Lung (tissue), 11 donors: ENCODE measurements at regions not wholly inside any gene's neighbourhood (a gene's known extent, or its start where the extent isn't known, plus 50 kb on each side); places are given as distances from the start of the nearest gene placed in this dataset.

Experiments used
- ATAC-seq: fragments of 200-7000 bp; cut with Tn5 transposase; one replicate; pipeline ENCODE4 v1.9.1; 2020; ENCODE audit warnings: moderate number of reproducible peaks; ENCODE audit not compliant: insufficient read depth, low FRiP score
- DNase-seq, 3 donors: peaks; one replicate each; pipeline ENCODE4 v3.0.0-alpha.2; 2013 to 2017
- H3K27ac ChIP-seq, 2 donors: one replicate each; pipeline ENCODE4 v1.5.1; 2013; ENCODE audit warnings: mild to moderate bottlenecking in 2 of 2, moderate library complexity in 2 of 2, control low read depth in 1 of 2, inconsistent platforms in 1 of 2, low read depth in 1 of 2, low read length in 1 of 2
- H3K27me3 ChIP-seq, 3 donors: one replicate each; pipeline ENCODE4 v1.5.1; 2013; ENCODE audit warnings: low read length in 2 of 3; ENCODE audit not compliant: control insufficient read depth in 3 of 3, insufficient read depth in 3 of 3
- H3K36me3 ChIP-seq, 4 donors: one replicate each; pipeline ENCODE4 v1.5.1; 2013; ENCODE audit warnings: low read length in 4 of 4, mild to moderate bottlenecking in 1 of 4, moderate library complexity in 1 of 4; ENCODE audit not compliant: control insufficient read depth in 4 of 4, insufficient read depth in 4 of 4
- H3K4me1 ChIP-seq, 5 donors: one replicate each; pipeline ENCODE4 v1.5.1; 2013; ENCODE audit warnings: low read length in 5 of 5, mild to moderate bottlenecking in 2 of 5, moderate library complexity in 1 of 5; ENCODE audit not compliant: control insufficient read depth in 5 of 5, insufficient read depth in 5 of 5
- H3K4me3 ChIP-seq: one replicate; pipeline ENCODE4 v1.5.1; 2013; ENCODE audit warnings: mild to moderate bottlenecking, control low read depth, moderate library complexity
- H3K9ac ChIP-seq, 2 donors: one replicate each; pipeline ENCODE4 v1.5.1; 2013; ENCODE audit warnings: low read length in 2 of 2, control low read depth in 1 of 2; ENCODE audit not compliant: insufficient read depth in 1 of 2
- H3K9me3 ChIP-seq, 4 donors: one replicate each; pipeline ENCODE4 v1.5.1; 2013; ENCODE audit warnings: low read length in 3 of 4, mild to moderate bottlenecking in 1 of 4, moderate library complexity in 1 of 4; ENCODE audit not compliant: control insufficient read depth in 4 of 4, insufficient read depth in 3 of 4
- WGBS, 2 donors: extraction: QIAGEN DNeasy Blood & Tissue Kit; methylation state at CpG; one replicate each; pipeline ENCODE4 v1.1.7; 2013; 5-methylcytosine and 5-hydroxymethylcytosine counted together
- TF ChIP-seq, protein P1 (sequence below): IDR thresholded peaks from 2 replicates; pipeline ENCODE4 v1.5.1; 2012; ENCODE audit warnings: mild to moderate bottlenecking; ENCODE audit errors: control extremely low read depth, extremely low read depth
- donor health status: control.
- donor health status: control.
- donor health status: Bipolar disorder and iron deficiency.
- donor health status: healthy.
- donor health status: DM: yes; HTN: yes; CAD: no.

- Histone ChIP-seq H3K9ac (no peak overlapping the region), H3K36me3 (no peaks in the 10 kb centered on the region), H3K4me3 (no peak overlapping the region)
These were observed 77.3 kb upstream of the CLNK start for GRCh38 chr4:10761903-10762302.

GRCh38 chr4:10760086-10760485 is 75.5 kb upstream of the CLNK start:
- no peaks in the 10 kb centered on the region for H3K27me3 ChIP-seq
- WGBS, 2 donors: 81 to 89% methylated on average over 3 of the region's 3 CpGs
- no peak overlapping the region for H3K27ac ChIP-seq
- H3K4me3 ChIP-seq: no peak overlapping the region
- no peaks in the 10 kb centered on the region for H3K36me3 ChIP-seq
- TF ChIP-seq, protein P1, sequence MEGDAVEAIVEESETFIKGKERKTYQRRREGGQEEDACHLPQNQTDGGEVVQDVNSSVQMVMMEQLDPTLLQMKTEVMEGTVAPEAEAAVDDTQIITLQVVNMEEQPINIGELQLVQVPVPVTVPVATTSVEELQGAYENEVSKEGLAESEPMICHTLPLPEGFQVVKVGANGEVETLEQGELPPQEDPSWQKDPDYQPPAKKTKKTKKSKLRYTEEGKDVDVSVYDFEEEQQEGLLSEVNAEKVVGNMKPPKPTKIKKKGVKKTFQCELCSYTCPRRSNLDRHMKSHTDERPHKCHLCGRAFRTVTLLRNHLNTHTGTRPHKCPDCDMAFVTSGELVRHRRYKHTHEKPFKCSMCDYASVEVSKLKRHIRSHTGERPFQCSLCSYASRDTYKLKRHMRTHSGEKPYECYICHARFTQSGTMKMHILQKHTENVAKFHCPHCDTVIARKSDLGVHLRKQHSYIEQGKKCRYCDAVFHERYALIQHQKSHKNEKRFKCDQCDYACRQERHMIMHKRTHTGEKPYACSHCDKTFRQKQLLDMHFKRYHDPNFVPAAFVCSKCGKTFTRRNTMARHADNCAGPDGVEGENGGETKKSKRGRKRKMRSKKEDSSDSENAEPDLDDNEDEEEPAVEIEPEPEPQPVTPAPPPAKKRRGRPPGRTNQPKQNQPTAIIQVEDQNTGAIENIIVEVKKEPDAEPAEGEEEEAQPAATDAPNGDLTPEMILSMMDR: no peak
- DNase-seq (no peak), ATAC-seq (no peak)
- no peak overlapping the region for H3K9ac ChIP-seq
- no peaks in the 10 kb centered on the region for H3K4me1 ChIP-seq
- H3K9me3 ChIP-seq: no peaks in the 10 kb centered on the region

More at GRCh38 chr4:10761903-10762302, 77.3 kb upstream of the CLNK start:
- Histone ChIP-seq H3K4me1 (no peaks in the 10 kb centered on the region), H3K9me3 (peaks cover 0 to 2% (median 0%) of the 10 kb centered on the region in 4 donors), H3K27me3 (no peaks in the 10 kb centered on the region), H3K27ac (no peak overlapping the region)
- no peak for ATAC-seq
- no peak for DNase-seq
- TF ChIP-seq, protein P1: no peak
- WGBS, 2 donors: 92 to 94% methylated on average over 1 of the region's 1 CpG

DNA sequence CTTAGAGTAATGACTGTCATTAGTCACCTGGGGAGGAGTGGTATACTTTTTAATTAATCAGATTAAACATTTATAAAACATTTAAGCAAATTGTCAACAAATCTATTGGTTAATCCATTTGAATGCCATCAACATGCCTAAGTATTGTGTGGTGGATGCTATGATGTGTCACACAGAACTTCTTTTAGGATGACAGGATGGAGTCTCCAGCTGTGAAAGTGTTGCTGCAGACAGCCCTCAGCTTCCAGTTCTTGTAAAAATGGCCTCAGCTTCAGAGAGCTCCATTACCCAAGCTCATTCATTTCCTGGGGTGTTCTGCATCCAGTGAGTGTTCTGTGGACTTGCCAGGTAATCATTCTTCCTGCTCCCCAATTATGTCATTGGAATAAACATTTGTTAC is 74.3 kb upstream of the CLNK start:
- Histone ChIP-seq H3K27ac (no peak overlapping the region), H3K4me1 (no peaks in the 10 kb centered on the region), H3K9ac (no peak overlapping the region), H3K4me3 (no peak overlapping the region), H3K9me3 (no peaks in the 10 kb centered on the region), H3K27me3 (no peaks in the 10 kb centered on the region), H3K36me3 (no peaks in the 10 kb centered on the region)
- DNase-seq (no peak), ATAC-seq (no peak)
- TF ChIP-seq, protein P1: no peak

DNA sequence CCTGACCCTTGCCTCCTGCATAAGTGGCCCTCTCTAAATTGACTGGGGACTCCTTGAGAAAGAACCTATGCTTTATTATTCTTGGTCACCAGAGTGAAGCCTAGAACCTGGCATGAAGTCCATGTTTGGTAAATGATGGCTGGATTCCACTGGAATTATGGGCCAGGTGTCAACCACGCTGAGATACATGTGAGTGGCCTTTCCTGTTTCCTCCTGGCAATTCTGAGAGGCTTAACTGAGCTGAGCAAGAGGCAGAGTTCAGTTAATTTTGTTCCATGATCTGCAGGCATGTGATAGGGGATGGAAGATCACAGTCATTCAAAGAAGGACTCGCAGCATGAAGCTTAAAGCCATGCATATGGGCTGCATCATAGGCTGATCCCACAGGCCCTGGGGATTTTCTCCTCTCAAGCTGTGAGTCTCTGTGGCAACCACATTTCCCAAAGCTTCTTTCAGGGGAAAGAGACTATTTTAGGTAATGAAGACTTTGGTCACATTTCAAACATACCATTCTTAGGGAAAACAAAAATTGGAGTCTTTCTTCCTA is 69.4 kb upstream of the CLNK start:
- Histone ChIP-seq H3K4me3 (no peak overlapping the region), H3K27ac (no peak overlapping the region), H3K4me1 (no peaks in the 10 kb centered on the region), H3K27me3 (no peaks in the 10 kb centered on the region), H3K9me3 (no peaks in the 10 kb centered on the region), H3K9ac (no peak overlapping the region), H3K36me3 (no peaks in the 10 kb centered on the region)
- WGBS, 2 donors: 79 to 80% methylated on average over 2 of the region's 2 CpGs
- DNase-seq (no peak), ATAC-seq (no peak)
- TF ChIP-seq, protein P1: no peak
